Raji (cell line): ENCODE measurements at regions not wholly inside any gene's neighbourhood (a gene's known extent, or its start where the extent isn't known, plus 50 kb on each side); places are given as distances from the start of the nearest gene placed in this dataset.

Experiments
- POLR2A ChIP-seq: IDR thresholded peaks from 2 replicates; pipeline ENCODE4 v1.6.1; 2011; ENCODE audit warnings: low read depth, low read length, control low read depth; ENCODE audit not compliant: insufficient read depth

DNA sequence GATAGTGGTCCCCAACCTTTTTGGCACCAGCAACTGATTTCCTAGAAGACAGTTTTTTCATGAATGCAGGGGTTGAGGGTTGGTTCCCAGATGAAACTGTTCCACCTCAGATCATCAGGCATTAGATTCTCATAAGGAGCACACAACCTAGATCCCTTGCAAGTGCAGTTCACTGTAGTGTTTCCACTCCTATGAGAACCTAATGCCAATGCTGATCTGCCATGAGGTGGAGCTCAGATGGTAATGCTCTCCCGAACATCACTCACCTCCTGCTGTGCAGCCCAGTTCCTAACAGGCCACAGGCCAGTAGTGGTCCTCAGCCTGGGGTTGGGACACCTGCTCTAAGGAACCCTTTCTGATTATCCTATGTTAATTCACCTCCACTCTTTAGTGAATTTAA lies 133.5 kb downstream of the SOX11 start:
- TF ChIP-seq POLR2A = no peak

GRCh38 chr2:5826979-5827655 lies 134.9 kb downstream of the SOX11 start:
- no peak for TF ChIP-seq POLR2A

GRCh38 chr2:5834501-5834900 lies 142.3 kb downstream of the SOX11 start:
- TF ChIP-seq POLR2A = no peak

- no peak for TF ChIP-seq POLR2A
Measured at GRCh38 chr2:5839550-5839949, 147.4 kb downstream of the SOX11 start.

DNA sequence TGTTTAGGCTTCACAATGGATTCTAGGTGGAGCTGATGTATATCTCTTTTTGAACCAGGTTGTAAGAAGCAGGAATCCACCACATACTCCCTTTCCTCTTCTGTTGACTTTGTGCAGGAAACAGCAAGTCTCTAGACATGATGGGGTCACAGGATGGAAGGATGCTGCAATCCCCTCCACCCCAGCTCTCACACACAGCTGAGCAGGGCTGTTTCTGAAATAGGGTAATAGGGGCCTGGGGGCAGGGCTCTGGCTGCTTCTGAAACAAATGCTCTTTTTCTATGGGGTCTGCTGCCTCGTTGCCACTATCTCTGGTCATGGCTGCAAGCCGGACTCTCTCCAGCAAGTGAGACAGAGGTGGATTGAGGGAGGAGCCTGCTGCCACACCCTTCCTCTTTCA lies 148.9 kb downstream of the SOX11 start:
- no peak for TF ChIP-seq POLR2A

DNA sequence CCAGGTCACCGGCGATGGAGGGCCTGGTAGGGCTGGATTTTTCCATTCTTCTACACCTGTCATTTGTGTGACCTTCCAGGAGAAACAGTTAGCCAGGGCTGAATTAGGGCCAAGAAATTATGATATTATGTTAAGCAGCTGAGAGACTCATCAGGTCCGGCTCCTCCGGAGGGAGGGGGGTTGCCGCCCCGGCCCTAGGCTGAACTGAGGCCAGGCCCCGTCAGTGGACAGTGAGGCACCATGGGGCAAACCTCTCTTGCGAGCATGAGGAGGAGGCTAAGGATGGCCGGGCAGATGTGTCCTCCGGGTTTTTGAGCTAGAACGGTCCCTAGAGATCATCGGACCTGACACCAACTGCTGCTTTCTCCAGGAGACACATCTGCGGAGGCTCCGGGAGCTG lies 150.1 kb downstream of the SOX11 start:
- no peak for TF ChIP-seq POLR2A

DNA sequence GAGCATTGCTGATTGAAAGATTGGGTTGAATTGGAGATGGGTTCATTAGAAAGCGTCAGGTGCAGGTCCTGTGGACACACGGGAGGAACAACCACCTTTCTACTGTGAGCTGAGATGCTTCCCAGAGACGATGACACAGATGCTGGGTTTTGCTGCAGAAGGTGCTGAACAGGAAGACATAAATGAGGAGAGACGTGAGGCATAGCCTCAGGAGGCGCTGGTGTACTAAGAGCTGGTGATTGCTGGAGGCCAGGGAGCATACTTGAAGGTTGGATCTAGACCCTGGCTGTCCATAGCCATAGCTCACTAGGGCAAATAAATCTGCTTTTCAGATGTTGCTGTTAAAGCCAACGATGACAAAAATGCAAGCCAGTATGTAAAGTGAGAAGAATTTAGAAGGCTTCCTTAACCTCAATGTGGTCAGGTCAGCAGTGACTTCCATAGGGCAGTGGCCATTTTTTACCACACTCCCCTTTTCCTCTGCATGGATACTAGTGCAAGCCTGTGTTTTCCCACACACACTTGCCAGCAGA lies 153.7 kb downstream of the SOX11 start:
- TF ChIP-seq POLR2A = no peak

- TF ChIP-seq POLR2A = no peak
Measured at GRCh38 chr2:5846881-5847280, 154.7 kb downstream of the SOX11 start.

- no peak for TF ChIP-seq POLR2A
Measured at GRCh38 chr2:5849562-5849961, 157.4 kb downstream of the SOX11 start.

- TF ChIP-seq POLR2A = no peak
Measured at GRCh38 chr2:5851410-5851809, 159.2 kb downstream of the SOX11 start.

DNA sequence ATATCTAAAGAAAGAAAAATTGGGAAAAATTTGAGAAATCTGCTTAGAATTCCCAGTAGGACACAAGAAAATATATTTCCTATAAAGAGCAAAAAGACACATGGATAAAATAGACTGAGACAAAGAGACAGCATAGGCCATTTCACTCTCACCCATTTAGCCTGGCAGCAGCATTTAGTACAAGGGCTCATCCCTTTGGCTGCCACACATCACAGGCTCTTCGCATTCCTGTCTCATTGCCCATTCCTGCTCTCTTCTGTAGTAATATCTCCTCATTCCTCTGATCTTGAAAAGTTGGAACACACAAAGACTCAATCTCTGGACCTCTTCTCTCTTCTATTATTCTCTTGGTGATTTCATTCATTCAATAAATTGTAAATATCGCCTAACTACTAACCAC lies 162.6 kb downstream of the SOX11 start:
- no peak for TF ChIP-seq POLR2A

DNA sequence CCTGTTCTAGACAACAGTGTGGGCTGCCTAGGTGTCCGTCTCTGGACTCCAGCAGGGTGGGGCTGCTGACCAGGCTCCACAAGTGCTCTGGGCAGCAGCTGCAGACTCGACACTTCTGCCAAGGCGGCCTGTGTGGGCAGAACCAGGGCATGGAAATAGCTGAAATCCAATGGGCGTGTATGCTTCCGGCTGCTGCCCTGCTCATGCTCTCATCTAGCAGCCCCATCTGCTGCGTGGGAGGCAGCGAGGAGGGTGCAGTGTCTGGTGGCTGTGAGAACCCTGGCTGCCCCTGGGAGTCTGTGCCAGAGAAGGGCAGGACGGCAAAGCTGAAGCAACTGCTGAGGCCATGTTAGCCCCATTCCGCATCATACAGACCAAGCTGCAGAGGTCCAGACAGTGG lies 174.9 kb downstream of the SOX11 start:
- TF ChIP-seq POLR2A = no peak

GRCh38 chr2:5868931-5869330 lies 176.7 kb downstream of the SOX11 start:
- TF ChIP-seq POLR2A = no peak

GRCh38 chr2:5869936-5870335 lies 177.8 kb downstream of the SOX11 start:
- no peak for TF ChIP-seq POLR2A

GRCh38 chr2:5877360-5877759 lies 185.2 kb downstream of the SOX11 start:
- TF ChIP-seq POLR2A = no peak

- TF ChIP-seq POLR2A = no peak
Measured at GRCh38 chr2:5885451-5886173, 193.4 kb downstream of the SOX11 start.
